RCC 7860 (cell line): ENCODE measurements at regions not wholly inside any gene's neighbourhood (a gene's known extent, or its start where the extent isn't known, plus 50 kb on each side); places are given as distances from the start of the nearest gene placed in this dataset.
A peak's percentile ranks its signal among the peaks of the same experiment; 100 is the strongest.
"Not testable (repeated sequence)": the region's sequence is repeated elsewhere in the genome, so short reads cannot be mapped to it uniquely, and the experiment has no call there.

Source experiments
- DNase-seq: peaks from one replicate; pipeline ENCODE4 v3.0.0-alpha.2; 2015; ENCODE audit warnings: low spot score
- FAIRE-seq: peaks from 2 replicates; lab custom pipeline; 2012; peaks lifted over from hg19 to GRCh38; lab: Jason Lieb, UNC

DNA sequence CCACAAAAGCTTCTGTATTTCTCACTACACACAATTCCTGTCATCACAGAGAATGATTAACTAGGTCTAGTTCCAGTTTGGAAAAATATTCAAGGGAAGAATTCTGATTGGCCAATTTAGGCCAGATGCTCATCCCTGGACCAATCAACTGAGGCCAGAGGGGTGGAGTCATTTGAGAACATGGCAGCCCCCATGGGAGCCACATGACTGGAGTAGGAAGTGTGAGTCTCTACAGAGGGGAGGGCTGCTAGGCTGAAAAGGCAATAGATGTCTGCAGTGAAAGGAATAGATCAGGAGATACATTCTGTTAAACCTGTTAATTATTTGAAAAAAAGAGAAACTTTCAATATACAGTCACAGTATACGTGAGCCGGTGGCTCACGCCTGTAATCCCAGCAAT lies 125.2 kb downstream of the UNC93B1 start:
- not testable (repeated sequence) for DNase-seq, FAIRE-seq

DNA sequence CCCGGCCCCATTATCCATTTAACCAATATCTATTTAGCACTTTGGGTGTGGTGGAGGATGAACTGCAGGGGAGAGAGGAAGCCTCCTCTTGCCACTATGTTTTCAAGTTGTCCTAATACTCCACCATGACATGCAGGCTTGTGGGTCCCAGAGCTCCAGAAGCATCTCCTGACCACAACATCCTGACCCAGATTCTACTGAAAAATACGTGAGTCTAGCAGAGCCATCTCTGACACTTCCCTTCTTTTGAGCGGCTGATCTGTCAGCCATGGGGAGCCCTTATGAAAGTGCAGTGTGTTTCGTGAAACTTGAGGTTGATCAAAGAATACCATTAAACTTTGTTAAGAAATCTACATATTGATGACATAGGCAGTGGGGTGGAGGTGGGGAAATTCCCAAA lies 126.6 kb downstream of the UNC93B1 start:
- not testable (repeated sequence) for FAIRE-seq, DNase-seq

DNA sequence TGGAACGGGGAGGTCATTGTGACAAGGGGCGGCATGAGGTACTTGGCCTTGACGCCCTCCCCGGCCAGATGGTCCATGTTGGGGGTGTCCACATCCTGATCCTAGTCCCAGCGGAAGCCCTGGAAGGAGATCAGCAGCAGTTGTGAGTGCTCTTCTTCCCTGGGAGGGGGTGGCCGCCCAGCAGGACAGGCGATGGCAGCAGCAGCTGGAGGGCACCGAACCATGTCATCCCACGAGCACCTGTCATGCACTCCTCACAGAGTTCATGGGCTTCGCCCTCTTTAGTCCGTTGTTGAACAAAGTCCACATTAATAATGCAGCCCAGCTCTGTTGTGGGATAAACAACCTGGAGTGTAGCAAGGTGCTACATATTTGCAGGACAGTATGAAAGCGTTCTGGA lies 130.7 kb downstream of the UNC93B1 start:
- FAIRE-seq, DNase-seq: not testable (repeated sequence)

DNA sequence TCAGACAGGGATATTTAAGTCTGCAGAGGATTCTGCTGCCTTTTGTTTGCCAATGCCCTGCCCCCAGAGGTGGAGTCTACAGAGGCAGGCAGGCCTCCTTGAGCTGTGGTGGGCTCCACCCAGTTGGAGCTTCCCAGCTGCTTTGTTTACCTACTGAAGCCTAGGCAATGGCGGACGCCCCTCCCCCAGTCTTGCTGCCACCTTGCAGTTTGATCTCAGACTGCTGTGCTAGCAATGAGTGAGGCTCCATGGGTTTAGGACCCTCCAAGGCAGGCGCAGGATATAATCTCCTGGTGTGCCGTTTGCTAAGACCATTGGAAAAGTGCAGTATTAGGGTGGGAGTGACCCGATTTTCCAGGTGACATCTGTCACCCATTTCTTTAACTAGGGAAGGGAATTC lies 132.7 kb downstream of the UNC93B1 start:
- FAIRE-seq, DNase-seq: not testable (repeated sequence)

DNA sequence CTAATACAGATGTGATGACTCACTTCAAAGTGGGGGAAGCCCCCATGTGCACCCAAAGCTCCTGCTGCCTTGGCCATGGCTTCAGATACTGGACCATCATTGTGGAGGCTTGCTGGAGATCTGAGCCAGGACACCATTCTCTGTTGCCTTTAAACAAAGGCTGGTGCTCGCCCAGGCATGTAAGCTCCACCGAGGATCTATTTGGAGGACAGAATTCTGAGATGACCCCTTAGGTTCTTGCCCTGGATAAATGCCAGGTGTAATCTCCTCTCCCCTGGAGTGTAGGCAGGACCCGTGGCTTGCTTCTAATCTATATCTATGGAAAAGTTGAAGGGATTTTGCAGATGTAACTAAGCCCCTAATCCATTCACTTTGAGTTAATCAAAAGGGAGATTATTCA lies 141.0 kb downstream of the UNC93B1 start:
- FAIRE-seq, DNase-seq: not testable (repeated sequence)

DNA sequence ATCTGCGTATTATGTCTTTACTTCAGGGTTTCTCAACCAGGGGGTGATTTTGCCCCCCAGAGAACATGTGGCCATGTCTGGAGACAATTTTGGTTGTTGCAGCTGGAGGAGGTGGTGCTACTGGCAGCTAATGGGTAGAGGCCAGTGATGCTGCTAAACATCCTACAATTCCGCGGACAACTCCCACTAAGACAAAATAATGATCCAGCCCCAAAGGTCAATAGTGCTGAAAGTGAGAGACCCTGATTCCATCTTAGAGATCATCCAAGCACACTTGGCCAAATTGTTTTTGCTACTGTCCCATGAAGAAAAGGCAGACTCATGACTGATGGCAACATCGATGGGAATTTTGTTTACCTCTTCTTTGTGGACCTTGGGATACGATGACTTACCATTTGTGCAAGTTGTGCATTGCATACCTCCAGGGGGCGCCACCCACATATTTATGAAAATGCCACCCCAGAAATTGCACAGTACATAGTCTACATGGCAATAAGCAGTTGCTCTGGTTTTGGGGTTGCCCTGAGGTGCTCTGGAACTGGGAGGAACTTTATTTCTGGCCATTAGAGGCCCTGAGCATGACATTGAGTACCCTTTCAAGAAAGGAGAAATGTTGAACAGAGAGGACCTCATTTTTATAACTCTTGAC lies 144.3 kb downstream of the UNC93B1 start:
- FAIRE-seq = not testable (repeated sequence)

DNA sequence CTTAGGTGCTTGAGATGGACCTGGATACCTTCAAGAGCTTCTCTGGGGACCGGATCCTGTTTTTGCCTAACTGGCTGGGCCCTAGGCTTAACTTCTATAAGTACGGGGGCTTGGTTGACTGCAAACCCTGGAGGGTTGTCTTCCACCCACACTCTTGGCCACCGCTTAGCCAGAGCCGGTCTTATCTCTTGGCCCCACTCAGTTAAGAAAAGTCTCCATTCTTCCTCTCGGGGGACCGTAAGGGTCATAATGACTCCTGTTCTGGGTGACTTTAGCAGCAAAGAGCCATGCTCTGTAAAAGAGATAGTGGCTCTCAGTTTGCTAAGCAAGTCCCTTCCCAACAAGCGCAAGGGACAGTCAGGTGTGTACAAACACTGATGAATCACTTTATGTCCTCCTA lies 153.2 kb downstream of the UNC93B1 start:
- not testable (repeated sequence) for FAIRE-seq, DNase-seq

More for the DNA sequence above, 144.3 kb downstream of the UNC93B1 start:
- not testable (repeated sequence) for DNase-seq

DNA sequence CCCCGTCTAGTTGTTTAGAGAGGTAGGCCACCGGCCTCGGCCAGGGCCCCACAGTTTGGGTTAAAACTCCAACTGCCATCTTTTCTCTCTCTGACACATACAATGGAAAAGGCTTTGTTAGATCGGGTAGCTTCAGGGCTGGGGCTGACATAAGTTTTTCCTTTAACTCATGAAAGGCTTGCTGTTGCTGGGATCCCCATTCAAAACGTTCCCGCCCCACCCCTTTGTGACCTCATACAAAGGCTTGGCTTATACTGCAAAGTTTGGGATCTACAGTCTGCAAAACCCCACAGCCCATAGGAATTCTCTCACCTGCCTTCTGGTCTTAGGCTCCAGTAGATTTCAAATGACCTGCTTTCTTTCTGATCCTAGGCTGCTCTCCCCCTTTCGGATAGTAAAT lies 154.1 kb downstream of the UNC93B1 start:
- FAIRE-seq = not testable (repeated sequence)

DNA sequence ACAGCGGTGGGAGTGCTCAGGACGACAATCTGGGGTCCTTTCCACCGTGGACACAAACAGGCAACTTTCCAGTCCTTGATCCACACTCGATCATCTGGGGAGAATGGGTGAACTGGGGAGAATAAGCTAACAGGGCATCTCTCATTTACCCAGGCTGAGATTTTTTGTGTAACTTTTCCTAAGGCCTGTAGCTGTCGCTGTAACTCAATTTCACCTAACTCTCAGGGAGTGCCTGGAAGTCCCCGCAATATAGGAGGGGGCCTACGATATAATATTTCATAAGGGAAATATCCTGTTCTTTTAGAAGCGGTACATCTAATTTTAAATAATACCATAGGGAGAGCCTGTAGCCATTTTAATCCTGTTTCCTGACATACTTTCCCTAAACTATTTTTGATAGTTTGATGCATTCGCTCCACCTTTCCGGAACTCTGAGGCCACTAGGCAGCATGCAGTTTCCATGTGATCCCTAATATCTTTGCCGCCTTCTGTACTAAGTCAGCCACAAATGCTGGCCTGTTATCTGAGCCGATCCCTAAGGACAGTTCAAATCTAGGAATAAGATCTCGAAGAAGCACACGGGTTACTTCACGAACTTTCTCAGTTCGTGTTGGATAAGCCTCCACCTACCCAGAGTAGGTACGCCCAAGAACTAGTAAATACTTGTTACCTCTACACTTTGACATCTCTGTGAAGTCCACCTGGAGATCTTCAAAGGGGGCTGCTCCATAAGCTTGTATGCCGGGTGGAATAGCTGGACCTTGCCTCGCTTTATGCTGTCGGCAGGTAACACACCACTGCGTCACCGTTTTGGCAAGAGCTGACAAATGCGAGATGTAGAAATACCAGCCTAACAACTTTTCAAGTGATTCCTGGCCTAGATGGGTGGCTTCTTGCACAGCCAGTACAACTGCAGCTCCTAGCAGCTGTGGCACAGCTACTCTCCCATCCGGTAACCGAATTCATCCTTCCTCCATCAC lies 155.7 kb downstream of the UNC93B1 start:
- DNase-seq, FAIRE-seq: not testable (repeated sequence)

More for the DNA sequence above, 154.1 kb downstream of the UNC93B1 start:
- DNase-seq = not testable (repeated sequence)

DNA sequence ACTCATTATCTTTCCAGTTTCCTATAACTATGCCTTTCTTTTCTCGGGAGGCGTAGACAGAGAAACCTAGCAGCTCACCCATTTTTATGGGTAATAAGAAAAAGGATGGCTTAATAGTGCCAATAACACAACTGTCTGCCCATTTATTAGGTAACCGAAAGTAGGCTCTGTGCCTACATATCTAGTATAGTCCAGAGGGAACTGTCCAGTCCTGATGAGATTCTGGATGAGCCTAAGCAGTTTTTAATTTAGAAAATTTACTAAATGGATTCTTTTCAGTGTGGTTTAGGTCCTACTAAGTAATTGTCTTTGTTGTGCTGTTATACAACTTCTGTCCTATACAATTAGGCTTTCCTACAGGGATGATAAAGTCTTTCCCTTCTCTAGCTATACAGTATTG lies 157.6 kb downstream of the UNC93B1 start:
- FAIRE-seq, DNase-seq: not testable (repeated sequence)

DNA sequence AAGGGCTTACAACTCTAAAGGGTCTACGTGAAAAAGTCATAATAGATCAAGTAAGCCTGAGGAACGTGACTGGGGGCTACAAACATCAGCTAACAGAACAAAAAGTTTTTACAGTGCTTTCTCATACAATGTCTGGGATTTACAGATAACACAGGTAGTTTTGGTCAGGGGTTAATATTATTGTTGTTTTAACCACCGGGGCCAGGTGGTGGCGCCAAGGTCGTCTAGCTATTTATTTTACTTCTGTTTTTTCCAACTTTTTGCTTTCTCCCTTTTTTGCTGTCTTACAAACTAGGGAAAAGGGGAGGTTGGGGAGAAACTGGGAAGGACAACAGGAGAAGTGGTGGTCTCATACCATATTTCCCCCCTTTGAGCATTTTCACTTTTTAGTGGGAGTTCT lies 158.6 kb downstream of the UNC93B1 start:
- not testable (repeated sequence) for FAIRE-seq, DNase-seq

DNA sequence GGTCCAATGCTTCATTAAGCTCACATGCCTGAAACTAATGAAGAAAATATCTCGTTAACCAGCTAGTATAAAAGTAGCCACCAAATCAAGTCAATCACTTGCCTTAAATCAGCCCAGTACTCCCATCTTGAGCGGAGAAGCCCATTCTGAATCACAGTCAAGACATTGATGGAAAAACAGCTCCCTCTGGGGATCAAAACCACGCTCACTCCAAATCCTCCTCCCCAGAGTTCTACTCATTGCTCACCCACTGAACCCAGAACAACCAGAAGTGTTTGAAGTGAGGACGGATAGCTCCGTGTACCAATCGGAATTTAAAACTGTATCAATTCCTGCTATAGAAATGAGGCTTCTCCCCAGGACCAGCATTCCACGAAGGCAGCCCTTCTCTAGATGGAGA lies 163.3 kb downstream of the UNC93B1 start:
- not testable (repeated sequence) for DNase-seq, FAIRE-seq

DNA sequence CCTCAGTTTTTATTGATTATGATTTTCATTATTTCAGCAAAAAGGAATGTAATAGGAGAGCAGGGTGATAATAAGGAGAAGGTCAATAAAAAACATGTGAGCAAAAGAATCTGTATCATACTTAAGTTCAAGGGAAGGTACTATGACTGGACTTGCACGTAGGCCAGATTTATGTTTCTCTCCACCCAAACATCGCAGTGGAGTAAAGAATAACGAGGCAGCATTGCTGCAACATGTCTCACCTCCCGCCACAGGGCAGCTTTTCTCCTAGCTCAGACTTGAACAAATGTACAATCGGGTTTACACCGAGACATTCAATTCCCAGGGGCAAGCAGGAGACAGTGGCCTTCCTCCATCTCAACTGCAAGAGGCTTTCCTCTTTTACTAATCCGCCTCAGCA lies 155.7 kb upstream of the ALDH3B2 start:
- DNase-seq, FAIRE-seq: not testable (repeated sequence)

DNA sequence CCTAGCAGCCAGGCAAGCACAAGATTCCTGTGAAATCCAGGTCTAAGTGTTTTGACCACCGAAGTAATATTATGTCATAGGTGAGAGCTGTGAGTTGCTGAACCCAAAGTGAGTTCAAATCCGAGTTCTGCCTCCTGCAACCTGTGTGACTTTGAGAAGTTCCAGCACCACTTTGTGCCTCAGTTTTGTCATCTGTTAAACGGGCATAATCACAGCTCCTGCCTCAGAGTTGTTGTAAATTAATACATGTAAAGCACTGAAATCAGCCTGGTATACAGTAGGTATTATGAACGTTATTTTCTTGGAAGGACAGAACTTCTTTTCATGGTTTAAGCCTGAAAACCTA lies 152.5 kb upstream of the ALDH3B2 start:
- DNase-seq, FAIRE-seq: not testable (repeated sequence)

DNA sequence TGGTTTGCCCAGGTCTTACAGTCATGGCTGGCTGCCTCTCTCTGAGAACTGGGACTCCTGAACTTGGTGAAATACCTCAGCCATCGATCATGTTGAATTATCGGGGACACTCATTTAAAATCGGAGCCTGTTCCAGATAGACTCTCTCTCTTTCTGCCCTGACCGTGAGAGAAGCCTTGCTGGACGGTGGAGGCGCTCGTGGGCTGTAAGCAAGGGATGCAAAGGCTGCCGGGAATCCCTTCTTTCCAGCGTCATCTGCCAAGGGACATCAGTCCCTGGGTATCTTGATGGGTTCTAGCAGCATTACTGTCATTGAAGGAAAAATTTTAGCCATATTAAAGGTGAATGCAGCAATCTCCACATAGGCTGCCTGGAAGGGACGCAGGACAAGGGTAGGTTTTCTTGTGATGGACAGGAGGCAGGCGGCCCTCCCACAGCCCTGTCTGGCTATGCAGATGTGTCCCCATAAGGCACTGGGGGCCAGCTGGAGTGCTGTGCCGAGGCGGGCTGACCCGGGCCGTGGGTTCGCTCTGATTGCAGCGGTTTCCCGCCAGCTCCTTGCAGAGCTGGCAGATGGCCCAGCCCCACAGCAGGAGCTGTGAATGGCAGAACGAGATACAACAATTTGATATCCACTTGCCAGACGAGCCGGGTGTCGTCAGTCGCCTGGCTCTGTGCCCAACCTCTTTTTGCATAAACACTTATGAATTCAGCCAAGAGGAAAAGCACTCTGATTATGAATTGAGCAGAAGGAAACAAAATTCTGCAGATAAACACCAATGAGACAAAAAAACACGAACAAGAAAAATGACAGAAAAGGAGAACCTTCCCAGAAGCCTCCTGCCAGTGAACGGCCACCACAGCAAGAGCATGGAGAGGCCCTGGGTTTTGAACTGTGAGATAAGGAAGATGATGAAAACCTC lies 151.9 kb upstream of the ALDH3B2 start:
- not testable (repeated sequence) for DNase-seq

DNA sequence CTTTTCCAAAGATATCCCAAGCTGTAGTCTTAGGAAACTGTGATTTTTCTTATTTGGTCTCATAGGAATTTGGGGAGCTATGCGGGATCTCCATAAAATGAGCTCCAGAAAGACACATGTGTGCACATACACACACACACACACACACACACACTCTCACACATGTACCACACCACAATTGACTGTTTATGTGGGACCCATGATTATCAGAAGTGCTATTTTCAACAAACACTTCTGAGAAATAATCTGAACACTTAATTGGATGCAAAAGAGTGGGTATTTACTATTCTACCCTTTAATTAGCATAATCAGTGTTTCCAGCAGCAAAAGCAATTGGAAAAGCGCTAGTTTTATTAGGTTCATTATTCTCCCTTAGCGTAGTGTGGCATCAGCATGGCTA lies 150.4 kb upstream of the ALDH3B2 start:
- not testable (repeated sequence) for FAIRE-seq, DNase-seq

More for the DNA sequence above, 151.9 kb upstream of the ALDH3B2 start:
- FAIRE-seq = not testable (repeated sequence)

DNA sequence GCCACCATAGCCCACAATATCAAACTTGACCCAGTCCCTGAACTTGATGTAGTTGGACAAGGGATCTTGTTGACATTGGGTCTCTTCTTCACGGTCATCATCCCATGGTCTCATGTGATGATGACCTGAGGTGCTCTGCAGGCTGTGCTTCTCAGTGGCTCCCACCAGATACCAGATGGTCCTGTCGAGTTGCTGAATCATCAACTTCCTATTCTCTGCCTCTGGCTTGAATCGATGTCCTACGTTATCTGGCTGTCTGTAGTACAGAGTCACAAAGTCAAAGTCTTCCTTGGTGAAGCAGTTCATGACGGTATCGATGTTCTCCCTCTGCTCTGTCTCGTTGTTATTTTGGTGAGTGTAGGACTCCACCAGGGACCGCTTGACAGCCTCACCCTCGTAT lies 145.7 kb upstream of the ALDH3B2 start:
- no peak for FAIRE-seq
- DNase-seq = no peak

DNA sequence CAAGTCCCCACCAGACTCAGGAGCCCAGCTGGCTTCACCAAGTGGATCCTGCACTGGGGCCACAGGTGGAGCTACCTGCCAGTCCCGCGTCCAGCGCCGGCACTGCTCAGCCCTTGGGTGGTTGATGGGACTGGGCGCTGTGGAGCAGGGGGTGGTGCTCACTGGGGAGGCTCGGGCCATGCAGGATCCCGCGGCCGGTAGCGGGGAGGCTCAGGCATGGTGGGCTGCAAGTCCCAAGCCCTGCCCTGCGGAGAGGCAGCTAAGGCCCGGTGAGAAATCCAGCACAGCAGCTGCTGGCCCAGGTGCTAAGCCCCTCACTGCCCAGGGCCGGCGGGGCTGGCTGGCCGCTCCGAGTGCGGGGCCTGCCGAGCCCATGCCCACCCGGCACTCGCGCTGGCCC lies 143.1 kb upstream of the ALDH3B2 start:
- DNase-seq, FAIRE-seq: not testable (repeated sequence)

DNA sequence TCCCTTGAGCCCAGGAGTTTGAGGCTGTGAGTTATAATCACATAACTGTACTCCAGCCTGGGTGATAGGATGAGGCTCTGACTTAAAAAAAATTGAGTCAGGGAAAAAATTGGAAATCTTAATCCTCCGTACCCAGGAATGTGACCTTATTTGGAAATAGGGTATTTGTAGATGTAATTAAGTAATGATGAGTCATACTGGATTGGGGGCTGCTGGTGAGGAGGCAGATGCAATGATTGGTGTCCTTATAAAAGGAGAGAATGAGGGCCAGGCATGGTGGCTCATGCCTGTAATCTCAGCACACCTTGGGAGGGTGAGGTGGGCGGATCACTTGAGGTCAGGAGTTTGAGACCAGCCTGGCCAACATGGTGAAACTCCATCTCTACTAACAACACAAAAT lies 134.9 kb upstream of the ALDH3B2 start:
- not testable (repeated sequence) for FAIRE-seq
- DNase-seq = peak; percentile 13

DNA sequence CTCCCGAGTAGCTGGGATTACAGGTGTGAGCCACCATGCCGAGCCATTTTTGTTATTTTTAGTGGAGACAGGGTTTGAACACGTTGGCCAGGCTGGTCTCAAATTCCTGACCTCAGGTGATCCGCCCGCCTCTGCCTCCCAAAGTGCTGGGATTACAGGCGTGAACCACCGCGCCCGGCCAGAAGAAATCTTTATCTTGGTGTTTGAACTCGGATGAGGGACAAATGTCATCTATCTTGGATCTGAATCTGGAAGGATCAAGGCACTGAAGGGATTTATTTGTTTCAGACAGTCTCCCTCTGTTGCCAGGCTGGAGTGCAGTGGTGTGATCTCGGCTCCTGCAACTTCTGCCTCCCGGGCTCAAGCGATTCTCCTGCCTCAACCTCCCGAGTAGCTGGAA lies 133.5 kb upstream of the ALDH3B2 start:
- FAIRE-seq, DNase-seq: not testable (repeated sequence)
